Renal cortex interstitium (tissue), 11 donors: ENCODE measurements at regions not wholly inside any gene's neighbourhood (a gene's known extent, or its start where the extent isn't known, plus 50 kb on each side); places are given as distances from the start of the nearest gene placed in this dataset.
"Not testable (repeated sequence)": the region's sequence is repeated elsewhere in the genome, so short reads cannot be mapped to it uniquely, and the experiment has no call there.

Experiments used
- DNase-seq, 11 donors: peaks; one replicate each; pipeline ENCODE4 v3.0.0-alpha.2; 2013; ENCODE audit warnings: low read depth in 9 of 11, low spot score in 4 of 11; ENCODE audit errors: extremely low read depth in 1 of 11

DNA sequence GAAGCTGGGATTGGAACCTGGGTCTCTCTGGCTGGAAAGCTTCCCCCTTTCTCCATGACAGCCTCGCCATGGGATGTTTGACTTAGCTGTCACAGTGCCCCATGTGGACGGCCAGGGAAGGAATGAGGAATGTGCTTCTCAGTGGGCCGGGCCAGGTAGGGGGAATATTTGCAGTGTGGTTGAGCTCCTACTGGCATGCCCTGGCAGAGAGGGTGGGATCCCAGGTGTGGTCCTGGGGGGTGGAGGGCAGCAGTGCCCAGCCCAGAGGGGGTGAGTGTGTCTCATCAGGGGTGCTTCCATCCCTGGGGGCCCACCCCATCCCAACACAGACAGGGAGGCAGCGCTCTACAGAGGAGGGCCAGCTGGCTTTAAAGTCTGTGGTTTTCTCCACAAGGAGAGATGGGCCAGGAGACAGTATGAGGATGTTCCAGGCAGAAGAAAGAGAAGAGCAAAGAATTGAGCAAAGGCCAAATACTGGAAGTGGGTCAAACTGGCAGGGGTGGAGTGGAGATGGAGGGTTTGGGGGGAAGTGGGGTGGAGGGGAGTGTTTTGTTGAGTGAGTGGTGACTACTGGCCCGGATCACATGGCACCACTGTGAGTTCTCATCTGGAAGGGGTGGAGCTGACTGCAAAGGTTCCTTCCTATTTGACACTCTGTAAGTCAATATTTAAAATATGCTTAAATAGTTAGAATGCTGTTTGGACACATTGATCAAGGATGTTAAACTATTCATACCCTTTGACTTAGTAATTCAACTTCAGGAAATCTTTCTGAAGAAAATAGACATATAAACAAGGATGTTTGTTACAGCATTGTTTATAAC lies 94.0 kb downstream of the MYCN start:
- no peak for DNase-seq

DNA sequence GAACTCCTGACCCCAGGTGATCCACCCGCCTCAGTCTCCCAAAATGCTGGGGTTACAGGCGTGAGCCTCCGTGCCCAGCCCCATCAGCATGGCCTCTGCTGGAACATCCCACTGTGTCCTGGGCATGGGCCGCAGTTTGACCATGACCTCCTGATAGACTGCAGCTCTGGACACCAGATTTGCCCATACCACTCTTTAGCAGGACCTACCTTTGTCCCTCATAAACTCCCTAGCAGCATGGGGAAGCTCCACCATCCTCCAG lies 92.6 kb downstream of the MYCN start:
- no peak for DNase-seq

DNA sequence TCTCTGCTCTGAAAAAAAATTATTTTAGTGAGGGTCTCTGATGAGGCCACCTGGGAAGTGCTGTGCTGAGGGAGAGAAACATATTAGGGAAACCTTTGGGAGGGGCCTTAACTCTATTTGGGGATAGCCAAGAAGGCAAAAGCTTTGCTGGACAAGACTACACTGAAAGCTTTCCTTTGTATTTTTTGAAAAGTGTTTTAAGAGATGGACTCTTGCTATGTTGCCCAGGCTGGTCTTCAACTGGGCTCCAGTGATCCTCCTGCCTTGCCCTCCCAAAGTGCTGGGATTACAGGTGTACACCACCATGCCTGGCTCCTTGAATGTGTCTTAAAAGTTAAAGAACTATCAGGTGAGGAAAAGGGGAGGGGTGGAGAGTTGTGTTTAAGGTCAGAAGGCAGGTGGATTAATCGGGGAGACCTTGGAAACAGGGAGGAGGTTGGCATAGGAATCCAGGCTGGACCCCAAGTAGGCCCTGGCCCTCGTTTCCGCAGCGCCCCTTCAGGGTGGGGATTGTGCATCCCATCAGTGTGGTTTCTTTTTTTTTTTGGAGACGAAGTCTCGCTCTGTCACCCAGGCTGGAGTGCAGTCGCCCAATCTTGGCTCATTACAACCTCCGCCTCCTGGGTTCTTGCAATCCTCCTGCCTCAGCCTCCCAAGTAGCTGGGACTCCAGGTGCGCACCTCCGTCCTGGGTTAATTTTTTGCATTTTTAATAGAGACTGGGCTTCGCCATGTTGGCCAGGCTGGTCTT lies 92.1 kb downstream of the MYCN start:
- no peak for DNase-seq

DNA sequence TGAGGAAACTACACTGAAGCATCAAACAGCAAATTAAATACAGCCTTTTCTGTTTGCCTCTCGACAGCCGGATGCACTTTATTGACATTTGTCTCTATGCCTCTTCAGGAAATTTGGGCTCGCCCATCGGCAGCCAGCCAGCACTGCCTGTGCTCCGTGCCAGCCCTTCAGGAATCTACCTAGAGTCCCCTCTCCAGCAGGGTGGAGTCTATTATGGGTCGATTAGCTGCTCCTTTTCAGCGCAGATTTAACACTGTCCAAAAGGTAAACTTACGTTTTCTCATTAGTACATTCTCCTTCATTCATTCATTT lies 91.5 kb downstream of the MYCN start:
- no peak for DNase-seq

- DNase-seq = no peak
Measured at GRCh38 chr2:16031058-16031847, 90.9 kb downstream of the MYCN start.

DNA sequence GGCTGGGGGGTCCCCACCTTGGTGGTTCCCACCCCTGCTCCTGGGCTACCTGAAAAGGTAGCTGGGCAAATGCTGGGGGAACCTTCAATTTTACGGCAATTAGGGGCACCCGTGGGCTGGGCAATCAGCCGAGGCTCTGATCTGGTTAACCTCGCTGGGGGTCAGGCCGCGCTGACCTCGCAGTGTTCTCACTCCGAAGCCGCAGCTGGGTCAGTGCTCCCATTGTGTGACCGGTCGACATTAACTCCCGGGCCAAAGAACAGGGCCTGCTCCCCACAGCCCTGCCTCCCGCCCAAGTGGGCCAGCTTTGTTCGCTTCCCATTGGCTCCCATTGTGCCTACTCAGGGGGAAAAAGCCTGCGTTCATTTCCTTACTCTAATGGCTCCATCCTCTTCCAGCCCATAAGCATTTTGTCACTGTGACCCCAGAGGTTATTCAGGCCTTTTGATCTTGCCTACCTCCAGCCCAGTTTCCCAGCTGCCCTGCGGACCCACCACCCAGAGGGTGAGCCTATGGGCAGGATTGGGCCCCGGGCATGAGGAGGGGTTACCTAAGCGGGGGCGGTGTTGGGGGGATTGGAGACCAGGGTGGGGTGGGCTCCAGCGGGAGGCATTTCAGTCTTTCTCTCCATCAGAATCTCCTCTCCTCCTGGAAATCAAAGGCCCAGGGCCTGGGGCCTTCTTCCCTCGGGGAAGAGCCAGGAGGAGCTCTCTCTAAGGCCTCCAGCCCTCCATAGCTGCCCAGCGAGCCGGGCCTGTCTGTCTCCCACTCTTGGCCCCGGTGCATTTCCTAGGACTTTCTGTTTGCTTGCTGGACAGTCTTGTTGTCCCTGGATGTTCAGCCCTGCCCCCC lies 90.1 kb downstream of the MYCN start:
- no peak for DNase-seq

GRCh38 chr2:16028644-16029043 lies 88.3 kb downstream of the MYCN start:
- no peak for DNase-seq

GRCh38 chr2:16026816-16027501 lies 86.6 kb downstream of the MYCN start:
- DNase-seq = no peak

DNA sequence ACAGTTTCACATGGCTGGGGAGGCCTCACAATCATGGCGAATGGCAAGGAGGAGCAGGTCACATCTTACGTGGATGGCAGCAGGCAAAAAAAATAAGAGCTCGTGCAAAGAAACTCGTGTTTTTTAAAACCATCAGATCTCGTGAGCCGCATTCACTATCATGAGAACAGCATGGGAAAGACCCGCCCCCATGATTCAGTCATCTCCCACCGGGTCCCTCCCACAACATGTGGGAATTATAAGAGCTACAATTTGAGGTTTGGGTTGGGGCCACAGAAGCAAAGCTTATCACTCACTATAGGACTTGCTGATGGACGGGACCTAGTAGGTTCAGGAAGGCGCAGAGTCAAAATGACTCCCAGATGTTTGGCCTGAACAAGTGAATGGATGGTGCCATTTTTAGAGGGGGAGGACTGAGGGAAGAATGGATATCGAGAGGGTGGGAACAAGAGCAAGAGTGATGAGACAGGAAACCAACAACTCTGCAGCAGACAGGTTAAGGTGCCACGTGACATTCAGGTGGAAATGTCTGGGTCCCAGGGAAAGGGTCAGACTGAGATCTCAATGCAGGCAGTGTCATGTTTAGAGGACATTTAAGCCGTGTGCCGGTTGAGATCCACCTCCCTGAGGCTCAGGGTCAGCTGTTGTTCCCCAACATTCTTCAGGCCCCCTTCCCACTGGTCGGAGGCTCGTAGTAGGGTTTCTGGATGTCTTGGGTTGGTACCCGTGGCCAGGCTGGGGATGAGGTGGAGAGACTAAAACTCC lies 85.7 kb downstream of the MYCN start:
- no peak for DNase-seq

DNA sequence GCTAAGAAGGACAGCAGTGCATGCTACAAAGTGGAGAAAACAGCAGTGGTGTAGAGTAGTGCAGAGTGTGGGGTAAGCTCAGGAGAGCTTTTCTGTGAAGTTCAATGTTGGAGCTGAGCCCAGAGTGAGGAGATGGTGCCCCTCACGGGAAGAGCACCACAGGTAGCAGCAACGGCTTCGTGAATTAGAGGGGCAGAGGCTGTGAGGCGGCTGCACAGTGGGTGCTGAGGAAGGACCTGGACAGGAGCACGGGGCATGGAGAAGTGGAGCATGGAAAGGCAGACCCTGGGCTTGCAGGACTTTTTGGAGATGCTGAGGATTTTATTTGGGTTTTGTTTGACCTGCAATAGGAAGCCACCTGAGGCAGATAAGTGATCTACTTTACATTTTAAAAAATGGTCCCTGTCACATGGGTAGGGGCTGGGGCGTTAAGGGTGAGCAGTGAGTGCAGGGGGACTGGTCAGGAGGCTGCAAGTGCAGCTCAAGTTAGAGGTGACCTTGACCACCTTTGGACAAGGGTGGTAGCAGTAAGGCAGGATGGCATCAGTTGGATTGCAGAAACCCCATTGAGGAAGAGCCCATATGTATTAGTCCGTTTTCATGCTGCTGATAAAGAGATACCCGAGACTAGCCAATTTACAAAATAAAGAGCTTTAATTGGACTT lies 85.0 kb downstream of the MYCN start:
- DNase-seq = no peak

DNA sequence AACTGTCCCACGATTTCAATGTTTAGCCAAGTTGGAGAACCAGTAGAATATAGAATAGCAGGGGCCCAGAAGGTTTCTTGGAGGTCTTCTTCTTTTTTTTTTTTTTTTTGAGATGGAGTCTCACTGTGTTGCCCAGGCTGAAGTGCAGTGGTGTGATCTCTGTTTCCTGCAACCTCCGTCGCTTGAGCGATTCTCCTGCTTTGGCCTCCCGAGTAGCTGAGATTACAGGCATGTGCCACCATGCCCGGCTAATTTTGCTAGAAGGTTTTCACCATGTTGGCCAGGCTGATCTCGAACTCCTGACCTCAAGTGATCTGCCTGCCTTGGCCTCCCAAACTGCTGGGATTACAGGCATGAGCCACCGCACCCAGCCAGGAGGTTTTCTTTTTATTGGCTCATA lies 84.3 kb downstream of the MYCN start:
- not testable (repeated sequence) for DNase-seq

GRCh38 chr2:16023506-16024360 lies 83.4 kb downstream of the MYCN start:
- no peak for DNase-seq

GRCh38 chr2:16022548-16023240 lies 82.3 kb downstream of the MYCN start:
- DNase-seq = no peak

DNA sequence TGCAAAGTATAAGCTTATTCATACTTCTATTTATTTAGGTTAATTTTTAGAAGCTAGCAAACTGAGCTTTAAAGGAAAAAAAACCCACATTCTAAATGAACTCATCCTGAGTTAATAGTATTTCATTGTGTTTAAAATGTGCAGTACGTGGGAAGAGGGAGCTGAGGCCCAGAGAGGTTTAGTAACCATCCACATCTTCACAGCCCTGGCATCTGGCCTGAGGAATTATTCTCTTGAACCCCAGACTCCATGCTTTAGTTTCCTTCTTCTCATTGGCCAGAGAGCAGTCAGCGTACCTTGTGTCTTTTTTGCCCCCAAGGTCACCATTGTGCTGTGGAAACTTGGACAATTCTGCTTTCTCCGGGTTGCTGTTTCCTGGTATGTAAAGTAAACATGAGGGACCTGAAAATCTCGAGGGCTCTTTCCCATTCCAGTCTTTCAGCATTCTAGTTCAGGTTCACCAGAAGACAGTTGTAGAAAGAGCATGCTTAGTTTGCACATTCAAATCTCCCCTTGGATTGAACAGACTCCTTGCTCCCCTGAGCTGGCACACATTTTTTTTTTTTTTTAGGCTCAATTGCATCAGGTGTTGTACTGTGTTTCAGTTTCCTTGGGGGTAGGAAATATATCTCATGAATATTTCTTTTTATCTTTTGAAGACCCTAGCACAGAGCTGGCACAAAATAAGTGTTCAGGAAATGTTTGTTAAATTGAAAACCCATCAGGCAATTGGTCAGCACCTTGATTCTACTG lies 81.4 kb downstream of the MYCN start:
- DNase-seq = no peak

- no peak for DNase-seq
Measured at GRCh38 chr2:16020389-16021008, 80.1 kb downstream of the MYCN start.
